ENCODE measurements at regions not wholly inside any gene's neighbourhood (a gene's known extent, or its start where the extent isn't known, plus 50 kb on each side); places are given as distances from the start of the nearest gene placed in this dataset.
A peak's percentile ranks its signal among the peaks of the same experiment; 100 is the strongest.

- peaks cover 41% of the 10 kb centered on the region for H3K4me1 ChIP-seq (ENCODE audit: control insufficient read depth, insufficient read depth, low read length)
- H3K9ac ChIP-seq (ENCODE audit: low read length): no peak overlapping the region
- H3K27me3 ChIP-seq (ENCODE audit: control insufficient read depth, insufficient read depth, low read length): no peaks in the 10 kb centered on the region
- H3K4me3 ChIP-seq (ENCODE audit: low read length): no peak overlapping the region
- no peaks in the 10 kb centered on the region for H3K36me3 ChIP-seq (ENCODE audit: control insufficient read depth, insufficient read depth, low read length)
- H3K9me3 ChIP-seq (ENCODE audit: control insufficient read depth, low read length): no peaks in the 10 kb centered on the region
These were observed 80.4 kb upstream of the CD93 start for GRCh38 chr20:23166563-23166962.

GRCh38 chr20:23165964-23166363 lies 79.8 kb upstream of the CD93 start:
- Histone ChIP-seq H3K4me3 (ENCODE audit: low read length) (no peak overlapping the region), H3K36me3 (ENCODE audit: control insufficient read depth, insufficient read depth, low read length) (no peaks in the 10 kb centered on the region), H3K27me3 (ENCODE audit: control insufficient read depth, insufficient read depth, low read length) (no peaks in the 10 kb centered on the region), H3K9me3 (ENCODE audit: control insufficient read depth, low read length) (no peaks in the 10 kb centered on the region), H3K4me1 (ENCODE audit: control insufficient read depth, insufficient read depth, low read length) (peaks cover 47% of the 10 kb centered on the region), H3K9ac (ENCODE audit: low read length) (no peak overlapping the region)

GRCh38 chr20:23165307-23165750 lies 79.2 kb upstream of the CD93 start:
- no peaks in the 10 kb centered on the region for H3K36me3 ChIP-seq (ENCODE audit: control insufficient read depth, insufficient read depth, low read length)
- H3K9ac ChIP-seq (ENCODE audit: low read length): no peak overlapping the region
- no peaks in the 10 kb centered on the region for H3K9me3 ChIP-seq (ENCODE audit: control insufficient read depth, low read length)
- peaks cover 53% of the 10 kb centered on the region for H3K4me1 ChIP-seq (ENCODE audit: control insufficient read depth, insufficient read depth, low read length)
- no peaks in the 10 kb centered on the region for H3K27me3 ChIP-seq (ENCODE audit: control insufficient read depth, insufficient read depth, low read length)
- H3K4me3 ChIP-seq (ENCODE audit: low read length): no peak overlapping the region

- no peaks in the 10 kb centered on the region for H3K36me3 ChIP-seq (ENCODE audit: control insufficient read depth, insufficient read depth, low read length)
- no peaks in the 10 kb centered on the region for H3K9me3 ChIP-seq (ENCODE audit: control insufficient read depth, low read length)
- H3K27me3 ChIP-seq (ENCODE audit: control insufficient read depth, insufficient read depth, low read length): no peaks in the 10 kb centered on the region
- H3K9ac ChIP-seq (ENCODE audit: low read length): no peak overlapping the region
- peaks cover 59% of the 10 kb centered on the region for H3K4me1 ChIP-seq (ENCODE audit: control insufficient read depth, insufficient read depth, low read length)
- no peak overlapping the region for H3K4me3 ChIP-seq (ENCODE audit: low read length)
These were observed 78.1 kb upstream of the CD93 start for GRCh38 chr20:23164176-23164601.

- H3K4me1 ChIP-seq (ENCODE audit: control insufficient read depth, insufficient read depth, low read length): peaks cover 63% of the 10 kb centered on the region
- H3K9me3 ChIP-seq (ENCODE audit: control insufficient read depth, low read length): no peaks in the 10 kb centered on the region
- H3K9ac ChIP-seq (ENCODE audit: low read length): no peak overlapping the region
- no peak overlapping the region for H3K4me3 ChIP-seq (ENCODE audit: low read length)
- H3K27me3 ChIP-seq (ENCODE audit: control insufficient read depth, insufficient read depth, low read length): no peaks in the 10 kb centered on the region
- H3K36me3 ChIP-seq (ENCODE audit: control insufficient read depth, insufficient read depth, low read length): no peaks in the 10 kb centered on the region
These were observed 77.4 kb upstream of the CD93 start for GRCh38 chr20:23163562-23163961.

- no peaks in the 10 kb centered on the region for H3K36me3 ChIP-seq (ENCODE audit: control insufficient read depth, insufficient read depth, low read length)
- no peaks in the 10 kb centered on the region for H3K27me3 ChIP-seq (ENCODE audit: control insufficient read depth, insufficient read depth, low read length)
- peaks cover 63% of the 10 kb centered on the region for H3K4me1 ChIP-seq (ENCODE audit: control insufficient read depth, insufficient read depth, low read length)
- no peak overlapping the region for H3K9ac ChIP-seq (ENCODE audit: low read length)
- no peak overlapping the region for H3K4me3 ChIP-seq (ENCODE audit: low read length)
- H3K9me3 ChIP-seq (ENCODE audit: control insufficient read depth, low read length): no peaks in the 10 kb centered on the region
These were observed 76.8 kb upstream of the CD93 start for GRCh38 chr20:23162887-23163286.

- Histone ChIP-seq H3K4me1 (ENCODE audit: control insufficient read depth, insufficient read depth, low read length) (peaks cover 63% of the 10 kb centered on the region), H3K9ac (ENCODE audit: low read length) (no peak overlapping the region), H3K27me3 (ENCODE audit: control insufficient read depth, insufficient read depth, low read length) (no peaks in the 10 kb centered on the region), H3K9me3 (ENCODE audit: control insufficient read depth, low read length) (no peaks in the 10 kb centered on the region), H3K36me3 (ENCODE audit: control insufficient read depth, insufficient read depth, low read length) (no peaks in the 10 kb centered on the region), H3K4me3 (ENCODE audit: low read length) (no peak overlapping the region)
These were observed 76.0 kb upstream of the CD93 start for GRCh38 chr20:23161968-23162696.

GRCh38 chr20:23161244-23161891 lies 75.2 kb upstream of the CD93 start:
- peaks cover 64% of the 10 kb centered on the region for H3K4me1 ChIP-seq (ENCODE audit: control insufficient read depth, insufficient read depth, low read length)
- no peaks in the 10 kb centered on the region for H3K36me3 ChIP-seq (ENCODE audit: control insufficient read depth, insufficient read depth, low read length)
- H3K27me3 ChIP-seq (ENCODE audit: control insufficient read depth, insufficient read depth, low read length): no peaks in the 10 kb centered on the region
- H3K4me3 ChIP-seq (ENCODE audit: low read length): no peak overlapping the region
- H3K9me3 ChIP-seq (ENCODE audit: control insufficient read depth, low read length): no peaks in the 10 kb centered on the region
- no peak overlapping the region for H3K9ac ChIP-seq (ENCODE audit: low read length)

- Histone ChIP-seq H3K27me3 (ENCODE audit: control insufficient read depth, insufficient read depth, low read length) (no peaks in the 10 kb centered on the region), H3K4me1 (ENCODE audit: control insufficient read depth, insufficient read depth, low read length) (peaks cover 71% of the 10 kb centered on the region), H3K4me3 (ENCODE audit: low read length) (no peak overlapping the region), H3K9me3 (ENCODE audit: control insufficient read depth, low read length) (no peaks in the 10 kb centered on the region), H3K9ac (ENCODE audit: low read length) (peak overlapping the region; percentile 13), H3K36me3 (ENCODE audit: control insufficient read depth, insufficient read depth, low read length) (no peaks in the 10 kb centered on the region)
These were observed 74.6 kb upstream of the CD93 start for GRCh38 chr20:23160536-23161243.

GRCh38 chr20:23159947-23160318 lies 73.8 kb upstream of the CD93 start:
- Histone ChIP-seq H3K4me3 (ENCODE audit: low read length) (no peak overlapping the region), H3K9ac (ENCODE audit: low read length) (peak overlapping the region; percentile 13)

GRCh38 chr20:23159256-23159946 lies 73.3 kb upstream of the CD93 start:
- Histone ChIP-seq H3K9me3 (ENCODE audit: control insufficient read depth, low read length) (no peaks in the 10 kb centered on the region), H3K4me1 (ENCODE audit: control insufficient read depth, insufficient read depth, low read length) (peaks cover 60% of the 10 kb centered on the region), H3K36me3 (ENCODE audit: control insufficient read depth, insufficient read depth, low read length) (no peaks in the 10 kb centered on the region), H3K4me3 (ENCODE audit: low read length) (no peak overlapping the region), H3K9ac (ENCODE audit: low read length) (no peak overlapping the region), H3K27me3 (ENCODE audit: control insufficient read depth, insufficient read depth, low read length) (no peaks in the 10 kb centered on the region)

More at GRCh38 chr20:23159947-23160318, 73.8 kb upstream of the CD93 start:
- H3K27me3 ChIP-seq (ENCODE audit: control insufficient read depth, insufficient read depth, low read length): no peaks in the 10 kb centered on the region
- H3K9me3 ChIP-seq (ENCODE audit: control insufficient read depth, low read length): no peaks in the 10 kb centered on the region
- H3K4me1 ChIP-seq (ENCODE audit: control insufficient read depth, insufficient read depth, low read length): peaks cover 65% of the 10 kb centered on the region
- no peaks in the 10 kb centered on the region for H3K36me3 ChIP-seq (ENCODE audit: control insufficient read depth, insufficient read depth, low read length)

GRCh38 chr20:23157734-23158133 lies 71.6 kb upstream of the CD93 start:
- Histone ChIP-seq H3K36me3 (ENCODE audit: control insufficient read depth, insufficient read depth, low read length) (no peaks in the 10 kb centered on the region), H3K4me1 (ENCODE audit: control insufficient read depth, insufficient read depth, low read length) (peaks cover 50% of the 10 kb centered on the region), H3K4me3 (ENCODE audit: low read length) (no peak overlapping the region), H3K9ac (ENCODE audit: low read length) (no peak overlapping the region), H3K27me3 (ENCODE audit: control insufficient read depth, insufficient read depth, low read length) (no peaks in the 10 kb centered on the region), H3K9me3 (ENCODE audit: control insufficient read depth, low read length) (no peaks in the 10 kb centered on the region)

Data from mucosa of stomach (tissue), 1 donor.